HG03520 (cell line): ENCODE measurements at regions not wholly inside any gene's neighbourhood (a gene's known extent, or its start where the extent isn't known, plus 50 kb on each side); places are given as distances from the start of the nearest gene placed in this dataset.
A peak's percentile ranks its signal among the peaks of the same experiment; 100 is the strongest.
"Not testable (repeated sequence)": the region's sequence is repeated elsewhere in the genome, so short reads cannot be mapped to it uniquely, and the experiment has no call there.

Source experiments
- ATAC-seq: cut with Tn5 transposase; IDR thresholded peaks from one replicate; pipeline ENCODE4 v1.9.1; 2021; ENCODE audit warnings: mild to moderate bottlenecking, moderate library complexity; ENCODE audit not compliant: unreplicated experiment

GRCh38 chr1:101520302-101520701 is 283.5 kb downstream of the S1PR1 start:
- peak; percentile 83 for ATAC-seq

- ATAC-seq = no peak
Measured at GRCh38 chr1:101522486-101522885, 285.7 kb downstream of the S1PR1 start.

GRCh38 chr1:101526813-101527212 is 290.0 kb downstream of the S1PR1 start:
- no peak for ATAC-seq

- ATAC-seq = no peak
Measured at GRCh38 chr1:101532377-101532776, 295.6 kb downstream of the S1PR1 start.

- no peak for ATAC-seq
Measured at GRCh38 chr1:101540161-101540560, 303.3 kb downstream of the S1PR1 start.

- ATAC-seq = no peak
Measured at GRCh38 chr1:101546885-101547284, 310.1 kb downstream of the S1PR1 start.

- no peak for ATAC-seq
Measured at GRCh38 chr1:101547357-101547756, 310.5 kb downstream of the S1PR1 start.

- ATAC-seq = no peak
Measured at GRCh38 chr1:101548376-101548775, 311.6 kb downstream of the S1PR1 start.

- ATAC-seq = no peak
Measured at GRCh38 chr1:101550581-101550980, 313.8 kb downstream of the S1PR1 start.

GRCh38 chr1:101566883-101567538 is 330.2 kb downstream of the S1PR1 start:
- ATAC-seq = no peak

- peak; percentile 97 for ATAC-seq
Measured at GRCh38 chr1:101567582-101568189, 330.9 kb downstream of the S1PR1 start.

- ATAC-seq = no peak
Measured at GRCh38 chr1:101587741-101588140, 350.9 kb downstream of the S1PR1 start.

GRCh38 chr1:101588677-101589076 is 351.9 kb downstream of the S1PR1 start:
- ATAC-seq = no peak

- ATAC-seq = no peak
Measured at GRCh38 chr1:101592845-101593244, 356.0 kb downstream of the S1PR1 start.

GRCh38 chr1:101595881-101596374 is 359.1 kb downstream of the S1PR1 start:
- no peak for ATAC-seq

- ATAC-seq = not testable (repeated sequence)
Measured at GRCh38 chr1:101600615-101601014, 363.8 kb downstream of the S1PR1 start.

GRCh38 chr1:101603726-101604125 is 366.9 kb downstream of the S1PR1 start:
- ATAC-seq = no peak

GRCh38 chr1:101605878-101606277 is 369.1 kb downstream of the S1PR1 start:
- no peak for ATAC-seq

GRCh38 chr1:101613546-101613945 is 376.7 kb downstream of the S1PR1 start:
- ATAC-seq = no peak

GRCh38 chr1:101618900-101619299 is 377.8 kb downstream of the OLFM3 start:
- ATAC-seq = no peak

- ATAC-seq = no peak
Measured at GRCh38 chr1:101632548-101633272, 364.0 kb downstream of the OLFM3 start.

GRCh38 chr1:101645810-101646209 is 350.9 kb downstream of the OLFM3 start:
- no peak for ATAC-seq
